MCF 10A (cell line): ENCODE measurements at regions not wholly inside any gene's neighbourhood (a gene's known extent, or its start where the extent isn't known, plus 50 kb on each side); places are given as distances from the start of the nearest gene placed in this dataset.
"Not testable (repeated sequence)": the region's sequence is repeated elsewhere in the genome, so short reads cannot be mapped to it uniquely, and the experiment has no call there.

Source experiments
- BruUV-seq: library from RNA; stranded (reverse); fragments of 400-500 nt; replicated peaks from 2 replicates; lab custom pipeline; 2021; lab: Mats Ljungman, UMichigan
- CTCF ChIA-PET: fragments of 300-600 bp; sonication (Branson Sonifier 250); formaldehyde crosslinking; extraction: SDS; loops from one replicate; lab custom pipeline; 2021; ENCODE audit warnings: antibody characterized with exemption, inconsistent platforms; lab: Yijun Ruan, JAX
- POLR2A ChIA-PET: fragments of 300-600, 350-650 bp; sonication (Branson Sonifier 250); formaldehyde crosslinking; extraction: SDS; loops from one replicate; lab custom pipeline; 2020; ENCODE audit warnings: antibody characterized with exemption, inconsistent platforms; lab: Yijun Ruan, JAX
- DNase-seq: peaks from one replicate; pipeline ENCODE4 v3.0.0-alpha.2; 2018; ENCODE audit not compliant: unreplicated experiment
- H3K27ac Mint-ChIP-seq: one replicate; pipeline ENCODE4 v1.8.0; 2022; ENCODE audit warnings: mild to moderate bottlenecking, low read depth, mixed read lengths; ENCODE audit not compliant: unreplicated experiment
- H3K27me3 Mint-ChIP-seq: one replicate; pipeline ENCODE4 v1.8.0; 2022; ENCODE audit warnings: mixed read lengths; ENCODE audit not compliant: insufficient read depth, unreplicated experiment
- H3K36me3 Mint-ChIP-seq: one replicate; pipeline ENCODE4 v1.8.0; 2022; ENCODE audit warnings: mild to moderate bottlenecking, moderate library complexity, mixed read lengths; ENCODE audit not compliant: insufficient read depth, unreplicated experiment
- H3K4me1 Mint-ChIP-seq: one replicate; pipeline ENCODE4 v1.8.0; 2022; ENCODE audit warnings: mixed read lengths; ENCODE audit not compliant: insufficient read depth, unreplicated experiment
- H3K4me3 Mint-ChIP-seq: one replicate; pipeline ENCODE4 v1.8.0; 2022; ENCODE audit warnings: mild to moderate bottlenecking, moderate library complexity, mixed read lengths; ENCODE audit not compliant: unreplicated experiment
- H3K9me3 Mint-ChIP-seq: one replicate; pipeline ENCODE4 v1.8.0; 2022; ENCODE audit warnings: mixed read lengths; ENCODE audit not compliant: unreplicated experiment
- CTCF ChIP-seq: fragments of 200-600 bp; IDR thresholded peaks from one replicate; pipeline ENCODE4 v1.8.0; 2022; ENCODE audit warnings: antibody characterized with exemption, mild to moderate bottlenecking; ENCODE audit not compliant: unreplicated experiment
- intact Hi-C: fragments of 100-400 bp; cut with micrococcal nuclease; formaldehyde crosslinking; loops from 2 replicates; pipeline ENCODE4 v1.14.1; 2022

- ChIA-PET CTCF (interaction anchor here (0.6 kb wide), 1 partner anchor 635 kb away, joined by 3 read pairs; no protein-coding TSS in a partner anchor), POLR2A (no interaction called here)
- Mint-ChIP-seq H3K4me3 (no peak overlapping the region), H3K27ac (no peak overlapping the region), H3K36me3 (no peaks in the 10 kb centered on the region), H3K9me3 (no peaks in the 10 kb centered on the region), H3K27me3 (peaks cover 46% of the 10 kb centered on the region), H3K4me1 (no peaks in the 10 kb centered on the region)
- TF ChIP-seq CTCF = no peak
- no peak for DNase-seq
- no TSS peak for BruUV-seq
- intact Hi-C loops = no loop called here
Measured at GRCh38 chr6:167238694-167239467, 52.2 kb upstream of the UNC93A start.

- H3K27ac Mint-ChIP-seq, H3K4me1 Mint-ChIP-seq, H3K4me3 Mint-ChIP-seq, BruUV-seq, intact Hi-C loops, DNase-seq, H3K36me3 Mint-ChIP-seq, POLR2A ChIA-PET, H3K9me3 Mint-ChIP-seq: not testable (repeated sequence)
- CTCF ChIA-PET = interaction anchor here (0.6 kb wide), 1 partner anchor 635 kb away, joined by 3 read pairs; no protein-coding TSS in a partner anchor
- peaks cover 46% of the 10 kb centered on the region for H3K27me3 Mint-ChIP-seq
Measured at GRCh38 chr6:167239470-167239869, 51.6 kb upstream of the UNC93A start.

GRCh38 chr6:167240034-167240541 is 51.0 kb upstream of the UNC93A start:
- ChIA-PET CTCF (no interaction called here), POLR2A (no interaction called here)
- Mint-ChIP-seq H3K9me3 (no peaks in the 10 kb centered on the region), H3K4me1 (no peaks in the 10 kb centered on the region), H3K27me3 (peaks cover 46% of the 10 kb centered on the region), H3K36me3 (no peaks in the 10 kb centered on the region), H3K27ac (no peak overlapping the region), H3K4me3 (no peak overlapping the region)
- DNase-seq = no peak
- TF ChIP-seq CTCF = no peak
- intact Hi-C loops = no loop called here
- BruUV-seq = no TSS peak
